K562 (cell line): ENCODE measurements at regions not wholly inside any gene's neighbourhood (a gene's known extent, or its start where the extent isn't known, plus 50 kb on each side); places are given as distances from the start of the nearest gene placed in this dataset.

ENCODE experiments used
- ATAC-seq: fragments of 200-7000 bp; cut with Tn5 transposase; 3 replicates; pipeline ENCODE4 v1.9.1; 2020; ENCODE audit warnings: moderate library complexity
- BruUV-seq: library from RNA; stranded (reverse); fragments of 400-500 nt; replicated peaks from 2 replicates; lab custom pipeline; 2021; lab: Mats Ljungman, UMichigan
- CTCF ChIA-PET: fragments of 300-600 bp; formaldehyde crosslinking; extraction: SDS; loops from one replicate; lab custom pipeline; 2021; ENCODE audit warnings: low intra/inter-chr PET ratio; lab: Yijun Ruan, JAX
- POLR2A ChIA-PET: fragments of 300-600, 350-650 bp; sonication (Branson Sonifier 250); formaldehyde crosslinking; extraction: SDS; loops from one replicate; lab custom pipeline; 2021; ENCODE audit warnings: antibody characterized with exemption, inconsistent platforms; lab: Yijun Ruan, JAX
- DNase-seq, 4 experiments: peaks; one replicate each; pipeline versions ENCODE4 v3.0.0 to v3.0.0-alpha.2; 2011 to 2018; ENCODE audit warnings: low spot score in 3 of 4, mixed read lengths in 3 of 4; ENCODE audit errors: extremely low read depth in 1 of 4
- FAIRE-seq: peaks from 2 replicates; lab custom pipeline; 2011; peaks lifted over from hg19 to GRCh38; lab: Jason Lieb, UNC
- H2AFZ ChIP-seq: 2 replicates; pipeline ENCODE4 v1.6.0; 2011; ENCODE audit warnings: low read depth, low read length, control low read depth, inconsistent platforms
- H3K27ac ChIP-seq: fragments of 200-600 bp; 3 replicates; pipeline ENCODE4 v1.8.0; 2011; ENCODE audit warnings: low read depth, mild to moderate bottlenecking, control low read depth, inconsistent platforms, low read length, moderate library complexity, mixed read lengths; ENCODE audit errors: extremely low read depth
- H3K27me3 ChIP-seq, 2 experiments: fragments of 300-600 bp in 1 of 2; 2 replicates in 1 of 2; 3 replicates in 1 of 2; pipeline versions ENCODE4 v1.6.0 to v1.8.0; 2011; ENCODE audit warnings: inconsistent platforms in 2 of 2, low read length in 2 of 2, mild to moderate bottlenecking in 1 of 2, mixed read lengths in 1 of 2, moderate library complexity in 1 of 2; ENCODE audit not compliant: control insufficient read depth in 2 of 2, insufficient read depth in 2 of 2
- H3K36me3 ChIP-seq: fragments of 300-600 bp; 3 replicates; pipeline ENCODE4 v1.8.0; 2011; ENCODE audit warnings: mild to moderate bottlenecking, low read length, inconsistent platforms; ENCODE audit not compliant: control insufficient read depth, insufficient read depth
- H3K4me1 ChIP-seq, 2 experiments: fragments of 200-600 bp in 1 of 2; replicated peaks in 1 of 2; 2 replicates in 1 of 2; 3 replicates in 1 of 2; pipeline versions ENCODE4 v1.5.1 to v1.8.0; 2011; ENCODE audit warnings: inconsistent platforms in 2 of 2, low read length in 2 of 2, mild to moderate bottlenecking in 1 of 2, mixed read lengths in 1 of 2, moderate library complexity in 1 of 2; ENCODE audit not compliant: control insufficient read depth in 2 of 2, insufficient read depth in 2 of 2
- H3K4me2 ChIP-seq: 2 replicates; pipeline ENCODE4 v1.6.1; 2011; ENCODE audit warnings: low read length, control low read depth, inconsistent platforms, mixed read lengths; ENCODE audit not compliant: insufficient read depth
- H3K4me3 ChIP-seq: fragments of 200-600 bp; sonication (generic), shearing (Covaris generic); 2 replicates; pipeline ENCODE4 v1.5.1; 2016; ENCODE audit warnings: control low read depth, inconsistent platforms
- H3K79me2 ChIP-seq: fragments of 200-600 bp; 3 replicates; pipeline ENCODE4 v1.8.0; 2011; ENCODE audit warnings: low read length, inconsistent platforms; ENCODE audit not compliant: control insufficient read depth, insufficient read depth
- H3K9ac ChIP-seq, 2 experiments: 2 replicates each; pipeline versions ENCODE4 v1.6.0 to v1.6.1; 2011; ENCODE audit warnings: low read depth in 2 of 2, low read length in 2 of 2, control low read depth in 1 of 2, inconsistent platforms in 1 of 2, mild to moderate bottlenecking in 1 of 2, mixed read lengths in 1 of 2; ENCODE audit not compliant: insufficient read depth in 1 of 2
- H3K9me1 ChIP-seq: one replicate; pipeline ENCODE4 v1.6.0; 2011; ENCODE audit warnings: inconsistent platforms, mild to moderate bottlenecking, low read length, moderate library complexity; ENCODE audit not compliant: control insufficient read depth, insufficient read depth
- H3K9me3 ChIP-seq: replicated peaks from 2 replicates; pipeline ENCODE4 v1.5.1; 2011; ENCODE audit warnings: low read depth, low read length, inconsistent platforms; ENCODE audit not compliant: control insufficient read depth, insufficient read depth
- H4K20me1 ChIP-seq: replicated peaks from 2 replicates; pipeline ENCODE4 v1.6.1; 2011; ENCODE audit warnings: low read length, inconsistent platforms, mixed read lengths; ENCODE audit not compliant: control insufficient read depth, insufficient read depth
- CREM ChIP-seq: IDR thresholded peaks from 2 replicates; pipeline ENCODE4 v1.6.1; 2014; ENCODE audit warnings: antibody characterized with exemption, low read depth
- MYBL2 ChIP-seq, 2 experiments: fragments of 450-650 bp in 1 of 2; sonication (generic) in 1 of 2; formaldehyde crosslinking in 1 of 2; IDR thresholded peaks; 2 replicates each; pipeline versions ENCODE4 v1.6.1 to v1.8.1; 2017 to 2022; ENCODE audit warnings: borderline replicate concordance in 1 of 2, inconsistent platforms in 1 of 2, low read depth in 1 of 2, mild to moderate bottlenecking in 1 of 2, missing genetic modification reagents in 1 of 2, moderate library complexity in 1 of 2
- PATZ1 ChIP-seq: fragments of 250-450 bp; sonication (Bioruptor Pico); IDR thresholded peaks from 2 replicates; pipeline ENCODE4 v1.5.0; 2020; ENCODE audit warnings: mild to moderate bottlenecking, borderline replicate concordance
- REST ChIP-seq, 2 experiments: fragments of 450-650 bp; formaldehyde crosslinking in 1 of 2; IDR thresholded peaks; 2 replicates each; pipeline versions ENCODE4 v1.4.0 to v1.6.1; 2014 to 2020; ENCODE audit warnings: mild to moderate bottlenecking in 2 of 2, borderline replicate concordance in 1 of 2, low read depth in 1 of 2
- THAP7 ChIP-seq: fragments of 250-450 bp; sonication (Bioruptor Pico); IDR thresholded peaks from 2 replicates; pipeline ENCODE4 v1.5.0; 2021
- THRB ChIP-seq: fragments of 450-650 bp; formaldehyde crosslinking; conservative IDR thresholded peaks from 2 replicates; pipeline ENCODE4 v1.4.0; 2022; ENCODE audit warnings: mild to moderate bottlenecking, missing genetic modification characterization
- USF1 ChIP-seq: sonication (generic); formaldehyde crosslinking; IDR thresholded peaks from 2 replicates; pipeline ENCODE4 v1.9.0; 2022; ENCODE audit warnings: mild to moderate bottlenecking, missing genetic modification reagents
- ZNF212 ChIP-seq: fragments of 450-650 bp; formaldehyde crosslinking; IDR thresholded peaks from 2 replicates; pipeline ENCODE4 v1.4.0; 2020; ENCODE audit warnings: mild to moderate bottlenecking
- ZNF217 ChIP-seq: sonication (generic); formaldehyde crosslinking; IDR thresholded peaks from 2 replicates; pipeline ENCODE4 v1.8.0; 2022; ENCODE audit warnings: mild to moderate bottlenecking, missing genetic modification reagents
- WGBS: fragments of 100-300 bp; shearing (Covaris generic); methylation state at CpG from one replicate; pipeline ENCODE4 v1.1.6; 2016; ENCODE audit warnings: low coverage, mixed read lengths; ENCODE audit not compliant: insufficient coverage; ENCODE audit errors: missing lambda C conversion rate; 5-methylcytosine and 5-hydroxymethylcytosine counted together
- in situ Hi-C: fragments of 300-500 bp; cut with MboI; formaldehyde crosslinking; loops from 4 replicates; pipeline ENCODE4 v1.15.0; 2018; ENCODE audit warnings: inconsistent platforms, mixed read lengths
- intact Hi-C: fragments of 100-400 bp; cut with micrococcal nuclease; formaldehyde crosslinking; loops from 2 replicates; pipeline ENCODE4 v1.14.2; 2022

GRCh38 chr7:19851504-19851903 is 78.1 kb upstream of the TMEM196 start:
- Histone ChIP-seq H3K4me1 (no peaks in the 10 kb centered on the region), H4K20me1 (no peaks in the 10 kb centered on the region), H2AFZ (no peak overlapping the region), H3K4me2 (no peak overlapping the region), H3K79me2 (no peaks in the 10 kb centered on the region), H3K27ac (no peak overlapping the region), H3K9ac (no peak overlapping the region), H3K36me3 (no peaks in the 10 kb centered on the region), H3K9me3 (no peaks in the 10 kb centered on the region), H3K27me3 (no peaks in the 10 kb centered on the region), H3K4me3 (no peak overlapping the region), H3K9me1 (no peaks in the 10 kb centered on the region)
- ChIA-PET POLR2A (no interaction called here), CTCF (no interaction called here)
- in situ Hi-C loops = no loop called here
- ATAC-seq = no peak
- 2% methylated on average over 3 of the region's 3 CpGs for WGBS
- BruUV-seq = no TSS peak
- intact Hi-C loops = no loop called here
- FAIRE-seq = no peak
- DNase-seq = no peak
- TF ChIP-seq MYBL2 (IDR thresholded peaks at IDR 0.05; ENCODE audit: low read depth) (no peak), MYBL2 (CRISPR knock-in tag; IDR thresholded peaks at IDR 0.05; ENCODE audit: borderline replicate concordance) (no peak), ZNF217 (CRISPR knock-in tag) (no peak), PATZ1 (no peak), THAP7 (no peak), THRB (no peak), REST (IDR thresholded peaks at IDR 0.05; ENCODE audit: borderline replicate concordance) (no peak), REST (CRISPR knock-in tag; IDR thresholded peaks at IDR 0.05; ENCODE audit: low read depth) (no peak), USF1 (no peak), ZNF212 (no peak), CREM (no peak)
